Activated T-cell treated with anti-CD3 and anti-CD28 coated beads for 24 hours (primary cell): ENCODE measurements at regions not wholly inside any gene's neighbourhood (a gene's known extent, or its start where the extent isn't known, plus 50 kb on each side); places are given as distances from the start of the nearest gene placed in this dataset.

Source experiments
- DNase-seq: peaks from one replicate; pipeline ENCODE4 v3.0.0-alpha.2; 2020; ENCODE audit warnings: low read depth

GRCh38 chr2:145314119-145314633 is 794.3 kb upstream of the ZEB2 start:
- DNase-seq: no peak

- no peak for DNase-seq
These were observed 786.0 kb upstream of the ZEB2 start for GRCh38 chr2:145305889-145306288.

GRCh38 chr2:145304501-145304900 is 784.6 kb upstream of the ZEB2 start:
- no peak for DNase-seq

- DNase-seq: no peak
These were observed 783.6 kb upstream of the ZEB2 start for GRCh38 chr2:145303536-145303935.

GRCh38 chr2:145302886-145303285 is 783.0 kb upstream of the ZEB2 start:
- no peak for DNase-seq

GRCh38 chr2:145302451-145302850 is 782.5 kb upstream of the ZEB2 start:
- DNase-seq: no peak

- DNase-seq: no peak
These were observed 779.4 kb upstream of the ZEB2 start for GRCh38 chr2:145299368-145299767.

- DNase-seq: no peak
These were observed 772.2 kb upstream of the ZEB2 start for GRCh38 chr2:145292166-145292565.

- DNase-seq: no peak
These were observed 771.1 kb upstream of the ZEB2 start for GRCh38 chr2:145290986-145291385.

GRCh38 chr2:145289946-145290345 is 770.0 kb upstream of the ZEB2 start:
- DNase-seq: no peak

- DNase-seq: no peak
These were observed 769.0 kb upstream of the ZEB2 start for GRCh38 chr2:145288650-145289496.

- no peak for DNase-seq
These were observed 767.8 kb upstream of the ZEB2 start for GRCh38 chr2:145287736-145288135.

- DNase-seq: no peak
These were observed 766.9 kb upstream of the ZEB2 start for GRCh38 chr2:145286716-145287275.

- no peak for DNase-seq
These were observed 764.6 kb upstream of the ZEB2 start for GRCh38 chr2:145284551-145284950.

GRCh38 chr2:145283131-145283530 is 763.2 kb upstream of the ZEB2 start:
- no peak for DNase-seq

GRCh38 chr2:145277922-145278321 is 758.0 kb upstream of the ZEB2 start:
- DNase-seq: no peak

GRCh38 chr2:145273840-145274239 is 753.9 kb upstream of the ZEB2 start:
- no peak for DNase-seq

- DNase-seq: no peak
These were observed 749.0 kb upstream of the ZEB2 start for GRCh38 chr2:145268931-145269330.

GRCh38 chr2:145267451-145267850 is 747.5 kb upstream of the ZEB2 start:
- DNase-seq: no peak

- DNase-seq: no peak
These were observed 745.3 kb upstream of the ZEB2 start for GRCh38 chr2:145265244-145265643.

- DNase-seq: no peak
These were observed 740.8 kb upstream of the ZEB2 start for GRCh38 chr2:145260674-145261073.

GRCh38 chr2:145260081-145260480 is 740.2 kb upstream of the ZEB2 start:
- DNase-seq: no peak

GRCh38 chr2:145258903-145259579 is 739.1 kb upstream of the ZEB2 start:
- no peak for DNase-seq
